ENCODE measurements at regions not wholly inside any gene's neighbourhood (a gene's known extent, or its start where the extent isn't known, plus 50 kb on each side); places are given as distances from the start of the nearest gene placed in this dataset.

GRCh38 chr20:57012691-57013090, 253.8 kb downstream of the BMP7 start:
- Histone ChIP-seq H3K4me3 (ENCODE audit: low read depth, low read length) (no peak overlapping the region), H3K27me3 (ENCODE audit: control insufficient read depth, insufficient read depth, low read length) (peaks cover 6% of the 10 kb centered on the region), H3K36me3 (ENCODE audit: control insufficient read depth, insufficient read depth, low read length) (no peaks in the 10 kb centered on the region)
- ChIA-PET POLR2A (no interaction called here), CTCF (interaction anchor here (0.9 kb wide), 1 partner anchor 20 kb away, joined by 3 read pairs; no protein-coding TSS in a partner anchor)
- TF ChIP-seq, protein P1, sequence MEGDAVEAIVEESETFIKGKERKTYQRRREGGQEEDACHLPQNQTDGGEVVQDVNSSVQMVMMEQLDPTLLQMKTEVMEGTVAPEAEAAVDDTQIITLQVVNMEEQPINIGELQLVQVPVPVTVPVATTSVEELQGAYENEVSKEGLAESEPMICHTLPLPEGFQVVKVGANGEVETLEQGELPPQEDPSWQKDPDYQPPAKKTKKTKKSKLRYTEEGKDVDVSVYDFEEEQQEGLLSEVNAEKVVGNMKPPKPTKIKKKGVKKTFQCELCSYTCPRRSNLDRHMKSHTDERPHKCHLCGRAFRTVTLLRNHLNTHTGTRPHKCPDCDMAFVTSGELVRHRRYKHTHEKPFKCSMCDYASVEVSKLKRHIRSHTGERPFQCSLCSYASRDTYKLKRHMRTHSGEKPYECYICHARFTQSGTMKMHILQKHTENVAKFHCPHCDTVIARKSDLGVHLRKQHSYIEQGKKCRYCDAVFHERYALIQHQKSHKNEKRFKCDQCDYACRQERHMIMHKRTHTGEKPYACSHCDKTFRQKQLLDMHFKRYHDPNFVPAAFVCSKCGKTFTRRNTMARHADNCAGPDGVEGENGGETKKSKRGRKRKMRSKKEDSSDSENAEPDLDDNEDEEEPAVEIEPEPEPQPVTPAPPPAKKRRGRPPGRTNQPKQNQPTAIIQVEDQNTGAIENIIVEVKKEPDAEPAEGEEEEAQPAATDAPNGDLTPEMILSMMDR (IDR thresholded peaks at IDR 0.05; ENCODE audit: insufficient read depth, low read depth, low read length): no peak
- DNase-seq (ENCODE audit: low read depth): no peak

GRCh38 chr20:57013217-57013616, 253.2 kb downstream of the BMP7 start:
- no peak for DNase-seq (ENCODE audit: low read depth)
- Histone ChIP-seq H3K4me3 (ENCODE audit: low read depth, low read length) (no peak overlapping the region), H3K36me3 (ENCODE audit: control insufficient read depth, insufficient read depth, low read length) (no peaks in the 10 kb centered on the region), H3K27me3 (ENCODE audit: control insufficient read depth, insufficient read depth, low read length) (peaks cover 6% of the 10 kb centered on the region)
- ChIA-PET CTCF (interaction anchor here (0.8 to 0.9 kb wide), 2 partner anchors 21 to 252 kb away, joined by 3 read pairs; no protein-coding TSS in a partner anchor), POLR2A (no interaction called here)
- TF ChIP-seq, protein P1 (IDR thresholded peaks at IDR 0.05; ENCODE audit: insufficient read depth, low read depth, low read length): no peak

GRCh38 chr20:57013741-57014140, 252.7 kb downstream of the BMP7 start:
- H3K36me3 ChIP-seq (ENCODE audit: control insufficient read depth, insufficient read depth, low read length): no peaks in the 10 kb centered on the region
- TF ChIP-seq, protein P1 (IDR thresholded peaks at IDR 0.05; ENCODE audit: insufficient read depth, low read depth, low read length): no peak
- DNase-seq (ENCODE audit: low read depth): no peak
- POLR2A ChIA-PET: no interaction called here
- CTCF ChIA-PET: interaction anchor here (0.8 to 0.9 kb wide), 2 partner anchors 21 to 252 kb away, joined by 3 read pairs; no protein-coding TSS in a partner anchor
- peaks cover 6% of the 10 kb centered on the region for H3K27me3 ChIP-seq (ENCODE audit: control insufficient read depth, insufficient read depth, low read length)
- H3K4me3 ChIP-seq (ENCODE audit: low read depth, low read length): no peak overlapping the region

- no peak for DNase-seq (ENCODE audit: low read depth)
- ChIA-PET CTCF (interaction anchor here (0.6 kb wide), 1 partner anchor 17 kb away, joined by 3 read pairs; no protein-coding TSS in a partner anchor), POLR2A (no interaction called here)
- H3K36me3 ChIP-seq (ENCODE audit: control insufficient read depth, insufficient read depth, low read length): no peaks in the 10 kb centered on the region
- H3K4me3 ChIP-seq (ENCODE audit: low read depth, low read length): no peak overlapping the region
- TF ChIP-seq, protein P1 (IDR thresholded peaks at IDR 0.05; ENCODE audit: insufficient read depth, low read depth, low read length): no peak
- H3K27me3 ChIP-seq (ENCODE audit: control insufficient read depth, insufficient read depth, low read length): no peaks in the 10 kb centered on the region
These were observed 246.1 kb downstream of the BMP7 start for GRCh38 chr20:57020364-57020763.

DNA sequence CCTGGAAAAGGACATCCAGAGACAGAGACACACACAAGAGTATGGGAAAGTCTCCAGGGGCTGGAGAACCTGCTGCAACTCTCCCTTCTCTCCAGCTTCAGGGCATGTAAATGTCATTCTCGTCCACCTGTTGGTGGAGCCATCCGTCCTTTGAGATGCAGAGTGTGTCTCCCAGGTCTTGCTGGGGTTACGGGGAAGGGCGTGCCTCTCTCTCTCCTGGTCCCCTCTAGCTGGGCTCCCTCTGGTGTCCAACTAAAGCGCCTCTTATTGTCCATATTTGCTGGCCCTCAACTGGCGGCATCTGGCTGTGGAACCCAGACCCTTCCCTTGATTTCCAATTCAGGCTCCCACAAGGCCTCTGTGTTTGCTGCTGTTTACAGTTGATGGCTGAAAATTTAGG, 244.1 kb downstream of the BMP7 start:
- ChIA-PET CTCF (no interaction called here), POLR2A (no interaction called here)
- no peak for DNase-seq (ENCODE audit: low read depth)
- TF ChIP-seq, protein P1 (IDR thresholded peaks at IDR 0.05; ENCODE audit: insufficient read depth, low read depth, low read length): no peak
- Histone ChIP-seq H3K27me3 (ENCODE audit: control insufficient read depth, insufficient read depth, low read length) (no peaks in the 10 kb centered on the region), H3K36me3 (ENCODE audit: control insufficient read depth, insufficient read depth, low read length) (no peaks in the 10 kb centered on the region), H3K4me3 (ENCODE audit: low read depth, low read length) (no peak overlapping the region)
